Activated T-cell treated with anti-CD3 and anti-CD28 coated beads, Interleukin-2, amount 50 U/mL, for 1 hour (primary cell): ENCODE measurements at regions not wholly inside any gene's neighbourhood (a gene's known extent, or its start where the extent isn't known, plus 50 kb on each side); places are given as distances from the start of the nearest gene placed in this dataset.
"Not testable (repeated sequence)": the region's sequence is repeated elsewhere in the genome, so short reads cannot be mapped to it uniquely, and the experiment has no call there.

Source experiments
- DNase-seq: peaks from one replicate; pipeline ENCODE4 v3.0.0-alpha.2; 2020

GRCh38 chr13:111629016-111629415, 308.6 kb downstream of the TEX29 start:
- no peak for DNase-seq

GRCh38 chr13:111629457-111629856, 309.0 kb downstream of the TEX29 start:
- no peak for DNase-seq

GRCh38 chr13:111629926-111630325, 309.5 kb downstream of the TEX29 start:
- no peak for DNase-seq

GRCh38 chr13:111630406-111630805, 310.0 kb downstream of the TEX29 start:
- no peak for DNase-seq

GRCh38 chr13:111631271-111631670, 310.8 kb downstream of the TEX29 start:
- not testable (repeated sequence) for DNase-seq

GRCh38 chr13:111632906-111633305, 312.5 kb downstream of the TEX29 start:
- DNase-seq, result no peak

GRCh38 chr13:111633401-111633800, 313.0 kb downstream of the TEX29 start:
- no peak for DNase-seq

GRCh38 chr13:111634410-111634809, 314.0 kb downstream of the TEX29 start:
- DNase-seq, result no peak

GRCh38 chr13:111636271-111636670, 315.8 kb downstream of the TEX29 start:
- DNase-seq, result no peak

- DNase-seq, result no peak
Measured at GRCh38 chr13:111636804-111637203, 316.4 kb downstream of the TEX29 start.

GRCh38 chr13:111637365-111637764, 316.9 kb downstream of the TEX29 start:
- DNase-seq, result no peak

GRCh38 chr13:111638233-111638632, 317.8 kb downstream of the TEX29 start:
- DNase-seq, result no peak

- DNase-seq, result no peak
Measured at GRCh38 chr13:111639196-111639705, 318.8 kb downstream of the TEX29 start.

GRCh38 chr13:111640006-111640405, 319.6 kb downstream of the TEX29 start:
- DNase-seq, result no peak

- DNase-seq, result no peak
Measured at GRCh38 chr13:111640476-111640875, 320.0 kb downstream of the TEX29 start.

- DNase-seq, result no peak
Measured at GRCh38 chr13:111642156-111642767, 321.8 kb downstream of the TEX29 start.

GRCh38 chr13:111644750-111645149, 324.3 kb downstream of the TEX29 start:
- DNase-seq, result no peak

- DNase-seq, result no peak
Measured at GRCh38 chr13:111645198-111645597, 324.8 kb downstream of the TEX29 start.

GRCh38 chr13:111645598-111646455, 325.4 kb downstream of the TEX29 start:
- no peak for DNase-seq

GRCh38 chr13:111646456-111646855, 326.0 kb downstream of the TEX29 start:
- no peak for DNase-seq

- DNase-seq, result no peak
Measured at GRCh38 chr13:111648885-111649284, 328.4 kb downstream of the TEX29 start.

- DNase-seq, result no peak
Measured at GRCh38 chr13:111650626-111651025, 330.2 kb downstream of the TEX29 start.

- no peak for DNase-seq
Measured at GRCh38 chr13:111652676-111653075, 332.2 kb downstream of the TEX29 start.

GRCh38 chr13:111654531-111654930, 334.1 kb downstream of the TEX29 start:
- no peak for DNase-seq
